ENCODE measurements at regions not wholly inside any gene's neighbourhood (a gene's known extent, or its start where the extent isn't known, plus 50 kb on each side); places are given as distances from the start of the nearest gene placed in this dataset.

- no peak for TF ChIP-seq CTCF (IDR thresholded peaks at IDR 0.05; ENCODE audit: insufficient read depth, low read length, poor library complexity, severe bottlenecking)
- no peak for TF ChIP-seq EZH2phosphoT487 (conservative IDR thresholded peaks at IDR 0.05; ENCODE audit: low read length)
Measured at GRCh38 chr12:24705216-24705615, 243.7 kb downstream of the BCAT1 start.
